Kidney epithelial cell (primary cell): ENCODE measurements at regions not wholly inside any gene's neighbourhood (a gene's known extent, or its start where the extent isn't known, plus 50 kb on each side); places are given as distances from the start of the nearest gene placed in this dataset.

ENCODE experiments used
- DNase-seq: peaks from one replicate; pipeline ENCODE4 v3.0.0-alpha.2; 2010; ENCODE audit warnings: low read depth
- H3K27me3 ChIP-seq: 2 replicates; pipeline ENCODE4 v1.6.0; 2011; ENCODE audit warnings: low read length; ENCODE audit not compliant: control insufficient read depth, insufficient read depth
- H3K36me3 ChIP-seq: 2 replicates; pipeline ENCODE4 v1.5.1; 2011; ENCODE audit warnings: low read length; ENCODE audit not compliant: control insufficient read depth, insufficient read depth
- H3K4me3 ChIP-seq: 2 replicates; pipeline ENCODE4 v1.5.1; 2011; ENCODE audit warnings: low read depth, mild to moderate bottlenecking, control low read depth, low read length
- CTCF ChIP-seq: IDR thresholded peaks from 2 replicates; pipeline ENCODE4 v1.5.1; 2011; ENCODE audit warnings: mild to moderate bottlenecking, moderate library complexity, low read length, control low read depth, inconsistent platforms; ENCODE audit not compliant: insufficient read depth, poor library complexity, severe bottlenecking

- Histone ChIP-seq H3K4me3 (no peak overlapping the region), H3K27me3 (no peaks in the 10 kb centered on the region), H3K36me3 (no peaks in the 10 kb centered on the region)
- no peak for DNase-seq
- TF ChIP-seq CTCF: no peak
Measured at GRCh38 chr2:16813593-16813992, 148.0 kb upstream of the CYRIA start.

DNA sequence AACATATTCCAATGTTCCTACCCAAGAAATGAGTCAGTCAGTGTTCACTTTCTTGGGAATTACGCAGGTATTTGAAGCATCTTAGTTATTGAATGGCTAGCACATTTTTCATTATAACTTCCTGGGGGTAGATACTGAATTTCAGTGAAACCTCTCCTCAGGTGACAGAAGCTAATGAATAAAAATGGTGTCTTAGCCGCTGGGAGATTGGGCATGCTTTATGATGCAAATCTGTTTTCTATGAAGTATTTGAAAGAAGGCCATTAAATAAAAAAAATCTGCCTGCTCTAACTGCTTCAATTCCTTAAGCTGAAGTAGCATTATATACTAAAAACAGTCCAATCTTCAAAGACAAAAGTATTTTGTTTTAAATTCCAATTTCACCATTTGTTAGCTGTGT lies 132.8 kb upstream of the CYRIA start:
- H3K4me3 ChIP-seq: no peak overlapping the region
- H3K27me3 ChIP-seq: no peaks in the 10 kb centered on the region
- H3K36me3 ChIP-seq: no peaks in the 10 kb centered on the region
- TF ChIP-seq CTCF: no peak
- no peak for DNase-seq

GRCh38 chr2:16791496-16791895 lies 125.9 kb upstream of the CYRIA start:
- Histone ChIP-seq H3K4me3 (no peak overlapping the region), H3K36me3 (no peaks in the 10 kb centered on the region), H3K27me3 (no peaks in the 10 kb centered on the region)
- peak; percentile 29 for DNase-seq
- no peak for TF ChIP-seq CTCF

GRCh38 chr2:16785149-16785548 lies 119.5 kb upstream of the CYRIA start:
- TF ChIP-seq CTCF: no peak
- Histone ChIP-seq H3K36me3 (no peaks in the 10 kb centered on the region), H3K4me3 (no peak overlapping the region), H3K27me3 (no peaks in the 10 kb centered on the region)
- DNase-seq: no peak

- DNase-seq: no peak
- no peak for TF ChIP-seq CTCF
- Histone ChIP-seq H3K4me3 (no peak overlapping the region), H3K36me3 (no peaks in the 10 kb centered on the region), H3K27me3 (no peaks in the 10 kb centered on the region)
Measured at GRCh38 chr2:16784652-16785051, 119.0 kb upstream of the CYRIA start.

DNA sequence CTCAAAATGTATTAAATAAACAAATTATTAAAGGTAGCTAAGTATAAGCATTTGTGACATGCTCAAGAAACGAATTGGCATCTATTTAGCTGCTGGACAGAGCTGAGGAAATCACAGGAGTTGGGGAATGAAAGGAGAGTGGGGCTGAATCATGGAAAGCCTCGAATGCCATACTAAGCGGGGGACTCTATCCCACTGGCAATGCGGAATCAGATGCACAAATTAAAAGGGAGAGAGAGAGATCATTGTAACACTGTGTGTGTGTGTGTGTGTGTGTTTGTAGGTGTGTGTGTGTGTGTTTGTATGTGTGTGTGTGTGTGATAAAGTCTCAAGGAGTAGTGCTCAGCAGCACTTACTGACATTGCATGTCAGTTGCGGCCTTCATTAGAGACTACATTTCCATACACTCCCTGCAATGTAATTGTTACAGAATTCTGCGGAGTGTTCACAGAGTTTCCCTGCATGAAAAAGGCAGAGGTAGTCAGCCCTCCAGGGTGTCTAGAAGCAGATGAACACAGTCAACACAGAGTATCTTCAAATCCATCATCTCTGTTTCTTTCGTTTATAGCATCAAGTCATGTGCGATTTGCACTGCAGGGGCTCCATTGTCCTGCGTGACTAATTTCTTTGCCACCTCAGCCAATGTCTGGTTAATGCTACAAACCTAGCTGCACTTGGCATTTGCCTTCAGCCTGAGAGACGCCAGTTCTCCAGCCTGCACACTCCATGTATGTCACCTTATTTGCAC lies 111.7 kb upstream of the CYRIA start:
- H3K36me3 ChIP-seq: no peaks in the 10 kb centered on the region
- H3K4me3 ChIP-seq: no peak overlapping the region
- H3K27me3 ChIP-seq: no peaks in the 10 kb centered on the region
- TF ChIP-seq CTCF: no peak
- no peak for DNase-seq
